Sigmoid colon (tissue), 4 donors: ENCODE measurements at regions not wholly inside any gene's neighbourhood (a gene's known extent, or its start where the extent isn't known, plus 50 kb on each side); places are given as distances from the start of the nearest gene placed in this dataset.
"Not testable (repeated sequence)": the region's sequence is repeated elsewhere in the genome, so short reads cannot be mapped to it uniquely, and the experiment has no call there.

ENCODE experiments used
- CTCF ChIP-seq, 4 experiments: fragments of 450-650 bp in 3 of 4; fragments of 200-600 bp in 1 of 4; IDR thresholded peaks; one replicate each; pipeline ENCODE4 v1.5.1; 2016 to 2019; ENCODE audit warnings: antibody characterized with exemption in 4 of 4, mild to moderate bottlenecking in 3 of 4, moderate library complexity in 2 of 4
- POLR2A ChIP-seq, 2 donors: fragments of 450-650 bp; IDR thresholded peaks; one replicate each; pipeline ENCODE4 v1.6.1; 2016; ENCODE audit warnings: antibody characterized with exemption in 2 of 2, mild to moderate bottlenecking in 2 of 2, moderate library complexity in 2 of 2
- POLR2AphosphoS5 ChIP-seq, 4 donors: sonication (generic); formaldehyde crosslinking; IDR thresholded peaks; one replicate each; pipeline ENCODE4 v1.6.1; 2017; ENCODE audit warnings: antibody characterized with exemption in 4 of 4

- TF ChIP-seq CTCF, POLR2A, POLR2AphosphoS5 (IDR thresholded peaks at IDR 0.05): not testable (repeated sequence)
Measured at GRCh38 chrX:65585226-65585625, 50.6 kb upstream of the LAS1L start.
